Lower leg skin (tissue), 3 donors: ENCODE measurements at regions not wholly inside any gene's neighbourhood (a gene's known extent, or its start where the extent isn't known, plus 50 kb on each side); places are given as distances from the start of the nearest gene placed in this dataset.

Experiments used
- POLR2A ChIP-seq, 2 donors: fragments of 450-650 bp; IDR thresholded peaks; one replicate each; pipeline ENCODE4 v1.6.1; 2016 to 2017; ENCODE audit warnings: antibody characterized with exemption in 2 of 2, mild to moderate bottlenecking in 1 of 2, moderate library complexity in 1 of 2
- TF ChIP-seq, protein P1 (sequence below), 3 donors: fragments of 450-650 bp; IDR thresholded peaks; one replicate each; pipeline ENCODE4 v1.5.1; 2016; ENCODE audit warnings: antibody characterized with exemption in 3 of 3, mild to moderate bottlenecking in 3 of 3, moderate library complexity in 2 of 3

DNA sequence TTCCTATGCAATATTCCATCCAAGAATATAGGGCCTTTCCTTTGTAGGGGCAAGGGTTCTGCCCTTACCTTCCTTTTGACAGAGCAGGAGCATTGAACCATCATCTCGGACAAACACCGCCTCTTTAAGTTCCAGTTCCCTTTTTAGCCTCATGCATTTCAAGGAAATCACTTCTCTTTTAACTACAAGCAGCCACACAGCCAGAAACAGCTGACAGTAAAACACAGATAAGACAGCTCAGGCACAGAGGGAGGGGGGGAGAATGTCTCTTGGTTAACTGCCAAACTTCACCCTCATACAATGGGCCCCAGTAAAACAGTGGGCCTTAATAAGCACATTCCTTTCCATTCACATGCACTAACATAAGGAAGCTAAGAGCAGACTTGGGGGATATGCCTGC lies 648.3 kb downstream of the GABRG1 start:
- no peak for TF ChIP-seq POLR2A (IDR thresholded peaks at IDR 0.05)
- TF ChIP-seq, protein P1, sequence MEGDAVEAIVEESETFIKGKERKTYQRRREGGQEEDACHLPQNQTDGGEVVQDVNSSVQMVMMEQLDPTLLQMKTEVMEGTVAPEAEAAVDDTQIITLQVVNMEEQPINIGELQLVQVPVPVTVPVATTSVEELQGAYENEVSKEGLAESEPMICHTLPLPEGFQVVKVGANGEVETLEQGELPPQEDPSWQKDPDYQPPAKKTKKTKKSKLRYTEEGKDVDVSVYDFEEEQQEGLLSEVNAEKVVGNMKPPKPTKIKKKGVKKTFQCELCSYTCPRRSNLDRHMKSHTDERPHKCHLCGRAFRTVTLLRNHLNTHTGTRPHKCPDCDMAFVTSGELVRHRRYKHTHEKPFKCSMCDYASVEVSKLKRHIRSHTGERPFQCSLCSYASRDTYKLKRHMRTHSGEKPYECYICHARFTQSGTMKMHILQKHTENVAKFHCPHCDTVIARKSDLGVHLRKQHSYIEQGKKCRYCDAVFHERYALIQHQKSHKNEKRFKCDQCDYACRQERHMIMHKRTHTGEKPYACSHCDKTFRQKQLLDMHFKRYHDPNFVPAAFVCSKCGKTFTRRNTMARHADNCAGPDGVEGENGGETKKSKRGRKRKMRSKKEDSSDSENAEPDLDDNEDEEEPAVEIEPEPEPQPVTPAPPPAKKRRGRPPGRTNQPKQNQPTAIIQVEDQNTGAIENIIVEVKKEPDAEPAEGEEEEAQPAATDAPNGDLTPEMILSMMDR (IDR thresholded peaks at IDR 0.05) = no peak
